ENCODE measurements at regions not wholly inside any gene's neighbourhood (a gene's known extent, or its start where the extent isn't known, plus 50 kb on each side); places are given as distances from the start of the nearest gene placed in this dataset.

- Mint-ChIP-seq H3K9me3 (no peaks in the 10 kb centered on the region), H3K27ac (peak overlapping the region; percentile 43), H3K27me3 (peaks cover 2% of the 10 kb centered on the region), H3K36me3 (no peaks in the 10 kb centered on the region), H3K4me1 (no peaks in the 10 kb centered on the region), H3K4me3 (no peak overlapping the region)
Observed at GRCh38 chr7:138267934-138268333, 191.7 kb downstream of the AKR1D1 start.

DNA sequence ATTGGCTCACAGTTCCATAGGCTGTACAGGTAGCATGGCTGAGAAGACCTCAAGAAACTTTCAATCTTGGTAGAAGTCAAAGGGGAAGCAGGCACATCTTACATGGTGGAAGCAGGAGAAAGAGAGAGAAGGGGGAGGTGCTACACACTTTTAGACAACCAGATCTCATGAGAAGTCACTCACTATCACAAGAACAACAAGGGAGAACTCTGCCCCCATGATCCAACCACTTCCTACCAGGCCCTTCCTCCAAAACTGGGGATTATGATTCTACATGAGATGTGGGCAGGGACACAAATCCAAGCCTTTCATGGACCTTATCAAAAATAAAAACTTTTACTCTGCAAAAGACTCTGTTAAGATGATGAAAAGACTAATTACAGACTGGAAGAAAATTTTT lies 183.2 kb upstream of the TRIM24 start:
- H3K27me3 Mint-ChIP-seq, result peaks cover 2% of the 10 kb centered on the region
- H3K4me3 Mint-ChIP-seq, result no peak overlapping the region
- no peaks in the 10 kb centered on the region for H3K36me3 Mint-ChIP-seq
- no peak overlapping the region for H3K27ac Mint-ChIP-seq
- no peaks in the 10 kb centered on the region for H3K4me1 Mint-ChIP-seq
- H3K9me3 Mint-ChIP-seq, result no peaks in the 10 kb centered on the region

- Mint-ChIP-seq H3K27me3 (peaks cover 2% of the 10 kb centered on the region), H3K36me3 (no peaks in the 10 kb centered on the region)
Observed at GRCh38 chr7:138278601-138279000, 181.5 kb upstream of the TRIM24 start.

GRCh38 chr7:138282997-138283396 lies 177.1 kb upstream of the TRIM24 start:
- H3K4me1 Mint-ChIP-seq, result no peaks in the 10 kb centered on the region
- H3K4me3 Mint-ChIP-seq, result no peak overlapping the region
- no peaks in the 10 kb centered on the region for H3K9me3 Mint-ChIP-seq
- H3K27me3 Mint-ChIP-seq, result peaks cover 2% of the 10 kb centered on the region
- H3K36me3 Mint-ChIP-seq, result no peaks in the 10 kb centered on the region
- no peak overlapping the region for H3K27ac Mint-ChIP-seq

More at GRCh38 chr7:138278601-138279000, 181.5 kb upstream of the TRIM24 start:
- Mint-ChIP-seq H3K4me1 (no peaks in the 10 kb centered on the region), H3K27ac (no peak overlapping the region), H3K9me3 (no peaks in the 10 kb centered on the region), H3K4me3 (no peak overlapping the region)

GRCh38 chr7:138285129-138285528 lies 174.9 kb upstream of the TRIM24 start:
- H3K4me3 Mint-ChIP-seq, result no peak overlapping the region
- no peak overlapping the region for H3K27ac Mint-ChIP-seq
- no peaks in the 10 kb centered on the region for H3K36me3 Mint-ChIP-seq
- peaks cover 6% of the 10 kb centered on the region for H3K9me3 Mint-ChIP-seq
- H3K4me1 Mint-ChIP-seq, result no peaks in the 10 kb centered on the region
- H3K27me3 Mint-ChIP-seq, result no peaks in the 10 kb centered on the region

- H3K9me3 Mint-ChIP-seq, result peaks cover 6% of the 10 kb centered on the region
- no peaks in the 10 kb centered on the region for H3K4me1 Mint-ChIP-seq
- H3K4me3 Mint-ChIP-seq, result no peak overlapping the region
- H3K36me3 Mint-ChIP-seq, result peaks cover 2% of the 10 kb centered on the region
- H3K27ac Mint-ChIP-seq, result no peak overlapping the region
- H3K27me3 Mint-ChIP-seq, result no peaks in the 10 kb centered on the region
Observed at GRCh38 chr7:138286846-138287245, 173.2 kb upstream of the TRIM24 start.

GRCh38 chr7:138287549-138287948 lies 172.5 kb upstream of the TRIM24 start:
- Mint-ChIP-seq H3K9me3 (peaks cover 6% of the 10 kb centered on the region), H3K4me3 (no peak overlapping the region), H3K4me1 (no peaks in the 10 kb centered on the region), H3K27ac (no peak overlapping the region), H3K27me3 (no peaks in the 10 kb centered on the region), H3K36me3 (peaks cover 2% of the 10 kb centered on the region)

DNA sequence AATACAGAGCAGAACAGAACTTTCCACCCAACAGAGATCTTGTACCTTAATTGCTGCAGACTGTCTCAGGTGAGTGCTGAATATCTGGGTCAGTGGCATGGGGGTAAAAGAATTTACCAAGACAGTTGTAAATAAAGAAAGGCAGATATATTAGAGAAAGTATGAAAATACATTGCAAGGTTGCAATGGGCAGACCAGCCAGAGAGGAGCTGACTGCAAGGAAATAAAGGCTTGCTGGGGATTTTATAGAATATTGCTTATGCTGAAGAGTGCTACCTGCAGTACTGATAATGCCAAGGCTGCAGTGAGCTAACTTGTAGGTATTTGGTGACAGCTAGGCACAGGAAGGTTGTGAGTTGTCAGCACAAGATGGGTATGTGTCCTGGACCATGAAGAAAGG lies 171.0 kb upstream of the TRIM24 start:
- H3K27me3 Mint-ChIP-seq, result peaks cover 3% of the 10 kb centered on the region
- H3K4me3 Mint-ChIP-seq, result no peak overlapping the region
- H3K27ac Mint-ChIP-seq, result no peak overlapping the region
- H3K4me1 Mint-ChIP-seq, result no peaks in the 10 kb centered on the region
- peaks cover 2% of the 10 kb centered on the region for H3K36me3 Mint-ChIP-seq
- H3K9me3 Mint-ChIP-seq, result peaks cover 6% of the 10 kb centered on the region

GRCh38 chr7:138289864-138290263 lies 170.2 kb upstream of the TRIM24 start:
- Mint-ChIP-seq H3K27ac (no peak overlapping the region), H3K4me1 (no peaks in the 10 kb centered on the region), H3K4me3 (no peak overlapping the region), H3K9me3 (peaks cover 6% of the 10 kb centered on the region), H3K27me3 (peaks cover 3% of the 10 kb centered on the region), H3K36me3 (peaks cover 2% of the 10 kb centered on the region)

GRCh38 chr7:138292951-138293350 lies 167.1 kb upstream of the TRIM24 start:
- H3K36me3 Mint-ChIP-seq, result peaks cover 2% of the 10 kb centered on the region
- H3K4me1 Mint-ChIP-seq, result no peaks in the 10 kb centered on the region
- H3K27me3 Mint-ChIP-seq, result peaks cover 3% of the 10 kb centered on the region
- H3K9me3 Mint-ChIP-seq, result peaks cover 6% of the 10 kb centered on the region
- no peak overlapping the region for H3K4me3 Mint-ChIP-seq
- H3K27ac Mint-ChIP-seq, result no peak overlapping the region

DNA sequence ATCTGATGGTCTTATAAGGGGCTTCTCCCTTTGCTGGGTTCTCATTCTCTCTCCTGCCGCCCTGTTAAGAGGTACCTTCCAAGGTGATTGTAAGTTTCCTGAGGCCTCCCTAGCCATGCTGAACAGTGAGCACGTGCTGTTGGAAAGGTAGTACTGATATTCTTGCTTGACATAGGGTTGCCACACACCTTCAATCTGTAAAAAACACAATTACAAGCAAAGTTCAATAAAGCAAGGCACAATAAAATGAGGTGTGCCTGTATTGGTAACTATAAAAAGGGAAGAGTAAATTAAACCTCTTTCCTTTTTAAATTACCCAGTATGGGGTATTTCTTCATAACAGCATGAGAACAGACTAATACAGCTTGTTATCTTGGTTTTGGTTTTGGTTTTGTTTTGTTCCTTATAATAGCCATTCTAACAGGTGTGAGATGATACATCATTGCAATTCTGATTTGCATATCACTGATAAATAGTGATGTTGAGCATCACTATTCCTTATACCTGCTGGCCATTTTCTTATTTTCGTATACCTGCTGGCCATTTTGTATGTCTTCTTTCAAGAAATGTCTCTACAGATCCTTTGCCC lies 164.9 kb upstream of the TRIM24 start:
- H3K4me3 Mint-ChIP-seq, result no peak overlapping the region
- H3K36me3 Mint-ChIP-seq, result peaks cover 2% of the 10 kb centered on the region
- peaks cover 3% of the 10 kb centered on the region for H3K27me3 Mint-ChIP-seq
- H3K4me1 Mint-ChIP-seq, result no peaks in the 10 kb centered on the region
- no peak overlapping the region for H3K27ac Mint-ChIP-seq
- H3K9me3 Mint-ChIP-seq, result no peaks in the 10 kb centered on the region

- no peak overlapping the region for H3K4me3 Mint-ChIP-seq
- H3K36me3 Mint-ChIP-seq, result no peaks in the 10 kb centered on the region
- H3K9me3 Mint-ChIP-seq, result no peaks in the 10 kb centered on the region
- peaks cover 3% of the 10 kb centered on the region for H3K27me3 Mint-ChIP-seq
- H3K27ac Mint-ChIP-seq, result no peak overlapping the region
- H3K4me1 Mint-ChIP-seq, result no peaks in the 10 kb centered on the region
Observed at GRCh38 chr7:138297526-138297925, 162.5 kb upstream of the TRIM24 start.

DNA sequence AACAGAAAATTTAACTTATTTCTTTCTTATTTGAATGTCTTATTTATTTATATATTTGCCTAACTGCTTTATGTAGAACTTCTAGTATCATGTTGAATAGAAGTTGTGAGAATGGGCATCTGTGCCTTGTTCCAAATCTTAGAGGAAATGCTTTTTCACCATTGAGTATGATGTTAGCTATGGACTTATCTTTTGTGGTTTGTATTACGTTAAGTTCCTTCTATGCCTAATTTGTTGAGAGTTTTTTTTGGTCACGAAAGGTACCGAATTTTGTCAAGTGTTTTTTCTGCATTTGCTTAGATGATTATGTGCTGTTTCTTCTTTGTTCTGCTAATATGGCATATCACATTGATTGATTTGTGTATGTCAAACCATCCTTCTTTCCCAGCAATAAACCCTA lies 161.0 kb upstream of the TRIM24 start:
- no peaks in the 10 kb centered on the region for H3K36me3 Mint-ChIP-seq
- no peak overlapping the region for H3K27ac Mint-ChIP-seq
- no peaks in the 10 kb centered on the region for H3K4me1 Mint-ChIP-seq
- no peak overlapping the region for H3K4me3 Mint-ChIP-seq
- H3K9me3 Mint-ChIP-seq, result peaks cover 5% of the 10 kb centered on the region
- H3K27me3 Mint-ChIP-seq, result peaks cover 3% of the 10 kb centered on the region

- Mint-ChIP-seq H3K4me1 (no peaks in the 10 kb centered on the region), H3K36me3 (no peaks in the 10 kb centered on the region), H3K27me3 (peaks cover 3% of the 10 kb centered on the region), H3K9me3 (peaks cover 5% of the 10 kb centered on the region), H3K4me3 (no peak overlapping the region), H3K27ac (no peak overlapping the region)
Observed at GRCh38 chr7:138303230-138304070, 156.6 kb upstream of the TRIM24 start.

DNA sequence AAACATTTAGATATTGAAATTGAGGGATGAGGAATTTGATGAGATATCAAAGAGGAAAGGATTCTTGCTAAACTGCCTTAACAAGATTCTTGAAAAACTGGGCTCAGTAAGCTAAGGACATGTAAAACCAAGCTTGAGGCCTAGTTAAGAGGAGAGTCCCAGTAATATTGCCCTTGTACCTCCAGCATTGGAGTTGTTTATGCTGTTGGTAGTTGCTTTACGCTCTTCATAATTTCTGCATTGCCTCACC lies 156.1 kb upstream of the TRIM24 start:
- Mint-ChIP-seq H3K27me3 (peaks cover 3% of the 10 kb centered on the region), H3K4me1 (no peaks in the 10 kb centered on the region), H3K9me3 (peaks cover 5% of the 10 kb centered on the region), H3K4me3 (no peak overlapping the region), H3K36me3 (no peaks in the 10 kb centered on the region), H3K27ac (no peak overlapping the region)

DNA sequence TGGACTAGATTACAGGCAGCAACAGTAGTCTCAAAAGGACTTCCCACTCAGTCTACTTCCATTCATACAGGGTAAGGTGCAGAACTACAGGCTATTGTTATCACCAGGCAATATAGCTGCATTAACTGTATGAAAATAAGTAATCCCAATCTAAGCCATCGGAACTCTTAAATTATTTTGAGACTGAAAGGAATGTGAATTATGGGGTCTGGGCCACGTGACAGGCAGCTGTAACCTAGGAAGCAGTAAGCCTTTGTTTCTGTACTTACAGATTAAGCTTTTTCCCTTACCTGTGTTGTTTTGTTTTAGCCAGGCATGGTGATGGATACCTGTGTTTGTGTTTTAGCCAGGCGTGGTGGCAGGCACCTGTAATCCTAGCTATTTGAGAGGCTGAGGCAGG lies 152.4 kb upstream of the TRIM24 start:
- Mint-ChIP-seq H3K27ac (no peak overlapping the region), H3K36me3 (no peaks in the 10 kb centered on the region), H3K4me3 (no peak overlapping the region), H3K27me3 (peaks cover 2% of the 10 kb centered on the region), H3K9me3 (peaks cover 5% of the 10 kb centered on the region), H3K4me1 (no peaks in the 10 kb centered on the region)

GRCh38 chr7:138308136-138308535 lies 151.9 kb upstream of the TRIM24 start:
- no peaks in the 10 kb centered on the region for H3K36me3 Mint-ChIP-seq
- no peaks in the 10 kb centered on the region for H3K27me3 Mint-ChIP-seq
- no peaks in the 10 kb centered on the region for H3K4me1 Mint-ChIP-seq
- H3K4me3 Mint-ChIP-seq, result no peak overlapping the region
- no peak overlapping the region for H3K27ac Mint-ChIP-seq
- H3K9me3 Mint-ChIP-seq, result no peaks in the 10 kb centered on the region

All from activated naive CD4-positive, alpha-beta T cell treated with anti-CD3 and anti-CD28 coated beads, Interleukin-2, amount 50 U/mL, for 24 hours (primary cell).